ENCODE measurements at regions not wholly inside any gene's neighbourhood (a gene's known extent, or its start where the extent isn't known, plus 50 kb on each side); places are given as distances from the start of the nearest gene placed in this dataset.

- Histone ChIP-seq H3K27ac (no peak overlapping the region), H3K27me3 (no peaks in the 10 kb centered on the region), H3K4me3 (no peak overlapping the region), H3K9me3 (no peaks in the 10 kb centered on the region), H3K4me1 (peaks cover 6% of the 10 kb centered on the region), H3K36me3 (no peaks in the 10 kb centered on the region)
- TF ChIP-seq POLR2AphosphoS5 (IDR thresholded peaks at IDR 0.05), result no peak
- TF ChIP-seq CTCF (IDR thresholded peaks at IDR 0.05), result no peak
- TF ChIP-seq POLR2A (IDR thresholded peaks at IDR 0.05), result no peak
- TF ChIP-seq EP300 (IDR thresholded peaks at IDR 0.05), result no peak
- WGBS, result 91% methylated on average over 4 of the region's 4 CpGs
- DNase-seq (ENCODE audit: low spot score in 2 of 2), result no peak
Observed at GRCh38 chr5:115348175-115348574, 51.7 kb upstream of the CCDC112 start.

Measured in suprapubic skin (tissue), 4 donors.